ENCODE measurements at regions not wholly inside any gene's neighbourhood (a gene's known extent, or its start where the extent isn't known, plus 50 kb on each side); places are given as distances from the start of the nearest gene placed in this dataset.

GRCh38 chr2:12059616-12060441 lies 313.4 kb downstream of the LPIN1 start:
- peak; percentile 72 for DNase-seq (ENCODE audit: low read depth)

GRCh38 chr2:12060886-12061285 lies 314.5 kb downstream of the LPIN1 start:
- DNase-seq (ENCODE audit: low read depth) = no peak

DNA sequence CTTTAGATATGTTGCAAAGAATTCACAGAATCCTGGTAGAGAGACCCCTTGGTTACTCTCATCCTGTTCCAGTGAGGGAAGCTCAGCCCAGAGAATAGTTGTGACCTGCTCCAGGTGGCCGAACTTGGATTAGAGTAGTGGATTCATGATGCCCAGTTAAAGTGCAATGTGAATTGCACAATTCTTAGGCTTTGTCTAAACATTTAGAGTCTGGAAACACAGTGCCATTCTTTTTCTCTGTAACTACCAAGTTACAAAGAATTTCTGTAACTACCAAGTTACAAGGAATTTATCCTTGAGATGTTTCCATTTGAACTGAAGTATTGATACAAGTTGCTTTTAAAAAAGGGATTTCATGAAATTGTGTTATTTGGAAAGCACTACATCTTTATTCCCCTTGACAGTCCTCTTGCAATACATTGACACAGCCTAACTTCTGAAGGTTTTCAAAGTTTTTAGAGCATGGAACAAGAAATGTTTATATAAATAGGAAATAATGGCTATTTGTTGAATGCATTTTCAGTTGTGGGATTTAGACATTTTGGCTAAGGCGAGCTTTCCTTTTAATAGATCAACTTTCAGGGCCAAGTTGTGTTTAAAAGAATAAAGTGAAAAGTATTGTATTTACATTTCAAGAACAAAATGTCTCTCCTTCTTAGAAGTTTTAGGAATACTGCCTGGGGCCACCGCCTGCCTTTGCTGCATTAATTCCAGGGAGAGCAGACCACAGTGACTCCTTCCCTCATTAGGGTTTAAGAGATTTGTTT lies 315.0 kb downstream of the LPIN1 start:
- peak; percentile 33 for DNase-seq (ENCODE audit: low read depth)

DNA sequence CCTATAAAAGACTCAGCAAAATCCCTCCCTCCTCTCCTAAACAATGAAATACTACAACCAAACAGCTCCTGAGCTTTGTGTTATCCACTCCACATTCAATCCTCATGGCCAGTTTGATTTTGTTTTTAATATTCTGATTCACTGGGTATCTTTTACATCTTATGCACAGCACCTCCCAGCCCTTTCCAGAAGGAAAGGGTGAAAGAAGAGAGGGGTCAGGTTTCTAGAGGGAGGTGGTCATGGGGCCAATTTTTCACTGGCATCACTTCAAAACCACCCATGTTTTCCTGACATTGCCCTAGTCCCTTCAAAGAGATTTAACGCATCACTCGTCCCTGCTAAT lies 315.6 kb downstream of the LPIN1 start:
- no peak for DNase-seq (ENCODE audit: low read depth)

GRCh38 chr2:12063210-12063609 lies 316.8 kb downstream of the LPIN1 start:
- DNase-seq (ENCODE audit: low read depth) = no peak

DNA sequence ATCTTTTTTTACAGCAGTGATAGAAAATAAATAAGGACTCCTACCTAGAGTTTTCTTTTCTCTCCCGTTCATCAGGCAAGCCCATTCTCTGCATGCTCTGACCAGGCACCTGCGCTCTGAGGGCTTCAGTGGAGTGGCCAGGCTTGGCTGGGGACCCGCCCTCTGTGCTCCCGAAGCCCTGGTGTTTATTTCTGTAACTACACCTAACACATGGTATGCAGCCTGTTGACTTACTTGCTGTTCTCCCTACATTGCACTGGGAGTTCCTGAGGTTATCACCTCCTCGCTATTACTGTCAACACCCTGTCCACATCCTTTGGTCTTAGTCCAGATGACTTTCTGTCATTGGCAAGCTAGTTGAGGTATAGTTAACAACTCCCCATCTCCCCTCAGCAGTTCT lies 317.7 kb downstream of the LPIN1 start:
- no peak for DNase-seq (ENCODE audit: low read depth)

GRCh38 chr2:12066116-12066515 lies 319.7 kb downstream of the LPIN1 start:
- peak; percentile 35 for DNase-seq (ENCODE audit: low read depth)

DNA sequence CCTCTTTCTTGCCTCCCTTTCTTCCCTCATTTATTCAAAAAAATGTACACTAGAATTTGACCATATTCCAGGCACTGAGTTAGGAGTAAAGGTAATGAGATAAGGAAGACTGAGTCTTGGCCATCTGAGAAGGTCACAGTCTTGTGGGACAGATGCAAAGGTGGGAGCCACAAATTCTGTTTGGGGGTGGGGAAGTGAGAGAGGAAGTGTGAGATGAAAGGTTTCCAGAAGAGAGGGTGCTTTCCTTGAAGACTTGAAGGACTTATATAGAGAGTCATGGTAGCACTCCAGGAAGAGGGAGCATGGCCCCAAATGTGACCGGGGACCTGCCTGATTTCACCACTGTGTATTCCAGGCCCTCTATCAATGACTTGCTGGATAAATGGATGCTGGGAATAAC lies 320.6 kb downstream of the LPIN1 start:
- no peak for DNase-seq (ENCODE audit: low read depth)

- peak; percentile 28 for DNase-seq (ENCODE audit: low read depth)
Measured at GRCh38 chr2:12068796-12069538, 322.5 kb downstream of the LPIN1 start.

GRCh38 chr2:12070153-12070552 lies 323.7 kb downstream of the LPIN1 start:
- DNase-seq (ENCODE audit: low read depth) = no peak

DNA sequence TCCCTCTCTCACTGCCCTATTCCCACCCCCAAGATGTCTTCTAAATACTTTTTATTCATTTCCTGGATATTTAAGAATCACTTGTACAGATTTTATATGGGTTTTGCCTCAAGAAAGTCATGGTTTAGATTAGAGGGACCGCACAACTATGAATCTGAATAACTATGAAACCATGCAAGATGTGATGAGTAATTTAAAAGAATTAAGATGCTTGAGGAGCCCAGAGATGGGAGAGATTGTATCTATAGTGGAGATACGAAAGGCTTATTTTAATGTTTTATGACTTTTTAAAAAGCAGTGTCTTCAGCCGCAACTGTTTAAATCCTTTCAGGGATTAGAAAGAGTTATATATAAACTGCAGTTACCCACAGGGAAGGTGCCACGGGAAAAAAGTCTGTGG lies 324.1 kb downstream of the LPIN1 start:
- DNase-seq (ENCODE audit: low read depth) = peak; percentile 93

DNA sequence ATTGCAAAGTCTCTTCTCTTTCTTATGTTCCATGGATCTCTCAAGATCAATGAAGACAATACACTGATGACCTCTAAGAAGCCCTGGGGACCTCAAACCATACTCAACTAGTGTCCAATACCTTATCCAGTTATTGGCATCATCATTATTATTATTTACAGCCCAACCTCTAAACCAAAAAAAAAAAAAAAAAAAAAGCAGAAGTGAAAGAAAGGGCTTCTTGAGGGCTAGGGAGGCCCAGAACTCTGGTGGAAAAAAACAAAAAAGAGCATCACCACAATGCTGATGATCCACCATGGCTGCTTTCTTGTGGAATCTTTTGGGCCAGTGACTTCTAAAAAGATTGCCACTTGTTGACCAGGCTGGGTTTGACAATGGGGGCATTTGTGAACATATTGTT lies 324.9 kb downstream of the LPIN1 start:
- no peak for DNase-seq (ENCODE audit: low read depth)

DNA sequence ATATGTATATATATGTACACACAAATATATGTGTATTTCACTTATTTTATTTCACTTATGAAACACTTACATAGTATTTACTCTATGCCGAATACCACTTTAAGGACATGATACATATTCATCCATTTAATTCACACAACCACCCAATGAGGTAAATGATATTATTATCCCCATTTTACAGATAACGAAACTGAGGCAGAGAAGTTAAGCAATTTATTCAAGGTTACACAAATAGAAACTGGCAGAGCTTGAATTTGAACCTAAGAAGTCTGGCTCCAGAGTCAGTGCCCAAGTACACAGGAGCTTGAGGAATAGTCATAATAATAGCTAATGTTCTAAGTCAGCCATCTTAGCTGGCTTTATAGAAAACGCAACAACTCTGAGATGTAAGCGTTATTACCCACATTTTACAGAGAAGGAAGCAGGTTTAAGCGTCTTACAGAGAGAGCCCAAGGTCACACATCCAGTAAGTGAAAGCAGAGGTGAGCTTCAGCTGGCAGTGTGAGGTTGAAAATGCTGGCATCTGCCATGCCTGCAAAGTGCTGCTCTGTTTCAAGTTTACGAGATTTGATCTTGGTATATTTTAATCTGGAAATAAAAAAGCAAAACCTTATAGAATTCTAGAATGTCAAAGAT lies 326.9 kb downstream of the LPIN1 start:
- DNase-seq (ENCODE audit: low read depth) = no peak

DNA sequence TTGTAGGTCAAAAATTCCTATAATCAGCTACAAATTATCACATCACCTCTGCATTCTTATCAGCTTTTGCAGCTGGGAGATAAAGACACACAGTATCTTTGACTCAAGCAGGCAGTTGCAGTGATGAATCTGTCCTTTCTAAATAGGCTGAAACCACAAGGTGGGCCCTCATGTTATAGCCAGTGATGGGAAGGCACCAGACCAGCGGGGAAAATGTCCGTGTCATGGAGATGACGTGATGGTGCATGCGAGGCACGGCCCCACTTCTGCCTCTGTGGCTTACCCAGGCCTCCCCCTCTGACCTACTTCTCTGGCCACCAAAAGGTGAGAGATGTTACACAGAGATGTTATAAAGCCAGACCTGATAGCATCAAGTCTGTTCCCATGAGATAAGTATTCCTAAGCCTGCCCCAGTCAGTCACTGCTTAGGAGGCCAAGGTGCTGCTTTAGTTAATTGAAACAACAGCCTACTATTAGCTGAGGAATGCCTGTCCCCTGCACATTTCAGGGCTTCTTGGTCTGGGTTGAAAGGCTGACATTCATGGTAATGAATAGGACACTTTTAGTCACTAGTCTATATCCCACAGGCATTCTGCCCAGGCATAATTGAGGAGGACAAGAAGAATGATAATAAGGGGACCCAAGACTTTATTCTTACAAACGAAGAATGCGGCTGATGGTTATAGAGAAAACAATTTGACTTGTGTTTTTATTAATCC lies 327.9 kb downstream of the LPIN1 start:
- peak; percentile 55 for DNase-seq (ENCODE audit: low read depth)

DNA sequence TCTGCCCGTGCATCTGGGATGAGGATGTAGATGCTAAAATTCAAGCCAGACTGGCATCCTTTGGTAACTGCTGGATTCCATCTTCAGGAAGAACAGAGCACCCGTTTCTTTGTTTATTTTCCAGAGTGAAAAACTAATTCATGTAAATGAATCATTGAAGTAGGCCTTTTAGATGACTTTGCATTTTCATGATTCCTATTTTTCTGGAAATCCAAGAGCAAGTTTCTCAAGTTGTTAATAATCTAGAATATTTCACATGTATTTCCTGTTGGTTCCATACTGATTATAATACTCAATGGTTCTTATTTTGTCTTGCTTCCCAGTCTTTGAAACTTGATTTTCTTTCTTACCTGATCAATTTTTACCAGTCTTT lies 328.4 kb downstream of the LPIN1 start:
- no peak for DNase-seq (ENCODE audit: low read depth)

DNA sequence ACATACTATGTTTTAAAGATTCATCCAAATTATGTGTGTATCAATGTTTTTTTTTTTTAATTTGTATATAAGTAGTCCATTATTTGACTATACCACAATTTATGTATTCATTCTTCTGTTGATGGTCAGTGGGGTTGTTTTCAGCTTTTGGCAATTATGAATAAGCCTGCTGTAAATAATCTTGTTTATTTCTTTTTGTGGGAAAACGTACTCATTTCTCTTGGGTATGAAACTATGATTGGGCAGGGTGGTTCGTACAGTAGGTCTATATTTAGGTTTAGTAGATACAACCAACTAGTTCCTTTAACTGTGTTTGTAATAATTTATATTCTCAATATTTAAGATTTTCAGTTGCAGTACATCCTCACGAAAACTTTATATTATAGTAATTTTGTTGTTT lies 329.2 kb downstream of the LPIN1 start:
- no peak for DNase-seq (ENCODE audit: low read depth)

GRCh38 chr2:12076810-12077209 lies 330.4 kb downstream of the LPIN1 start:
- DNase-seq (ENCODE audit: low read depth) = no peak

GRCh38 chr2:12080360-12080759 lies 333.9 kb downstream of the LPIN1 start:
- no peak for DNase-seq (ENCODE audit: low read depth)

DNA sequence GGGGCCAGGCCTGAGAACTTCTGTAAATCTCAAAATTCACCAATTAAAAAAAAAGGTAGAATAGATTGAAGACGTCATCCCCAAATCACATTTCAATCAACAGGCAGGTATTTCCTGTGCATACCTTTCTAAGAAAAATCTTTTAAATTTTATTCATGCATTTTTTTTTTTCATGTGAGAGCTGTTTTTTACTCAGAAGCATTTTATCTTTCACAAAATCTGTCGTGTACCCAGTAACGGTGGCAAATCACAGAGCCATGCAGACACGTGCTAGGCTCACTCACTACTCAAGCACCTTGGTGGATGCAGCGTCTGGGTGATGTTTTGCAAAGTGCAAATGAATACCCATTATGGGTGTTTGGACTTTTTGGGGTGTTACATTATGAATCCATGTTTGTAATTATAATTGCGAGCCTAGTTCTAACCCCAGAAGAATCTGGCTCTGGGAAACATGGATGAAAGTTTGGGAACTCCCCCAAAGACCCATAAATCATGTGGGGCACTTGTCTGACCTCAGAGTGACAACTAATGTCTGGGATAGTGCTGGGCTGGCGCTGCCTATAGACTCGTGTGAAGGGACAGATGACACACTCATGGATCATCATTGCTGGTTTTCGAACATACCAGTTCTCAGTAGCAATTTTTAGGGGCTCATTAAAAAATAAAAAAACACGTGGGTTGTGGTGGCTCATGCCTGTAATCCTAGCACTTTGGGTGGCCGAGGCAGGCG lies 335.2 kb downstream of the LPIN1 start:
- DNase-seq (ENCODE audit: low read depth) = peak; percentile 87

GRCh38 chr2:12083081-12083581 lies 336.7 kb downstream of the LPIN1 start:
- no peak for DNase-seq (ENCODE audit: low read depth)
